ENCODE measurements at regions not wholly inside any gene's neighbourhood (a gene's known extent, or its start where the extent isn't known, plus 50 kb on each side); places are given as distances from the start of the nearest gene placed in this dataset.

DNA sequence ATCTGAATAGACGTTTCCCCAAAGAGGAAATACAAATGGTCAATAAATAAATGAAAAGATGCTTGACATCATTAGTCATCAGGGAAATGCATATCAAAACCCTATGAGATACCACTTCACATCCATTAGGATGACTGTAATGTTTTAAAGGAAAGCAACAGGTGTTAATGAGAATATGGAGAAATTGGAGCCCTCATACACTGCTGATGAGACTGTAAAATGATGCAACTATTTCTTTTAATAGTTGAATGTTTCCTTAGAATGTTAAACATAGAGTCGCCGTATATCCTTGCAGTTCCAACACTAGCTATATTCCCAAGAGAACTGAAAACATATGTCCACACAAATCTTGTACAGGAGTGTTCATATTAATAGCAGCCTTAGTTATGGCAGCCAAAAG, 133.2 kb downstream of the SLC38A4 start:
- TF ChIP-seq, protein P1, sequence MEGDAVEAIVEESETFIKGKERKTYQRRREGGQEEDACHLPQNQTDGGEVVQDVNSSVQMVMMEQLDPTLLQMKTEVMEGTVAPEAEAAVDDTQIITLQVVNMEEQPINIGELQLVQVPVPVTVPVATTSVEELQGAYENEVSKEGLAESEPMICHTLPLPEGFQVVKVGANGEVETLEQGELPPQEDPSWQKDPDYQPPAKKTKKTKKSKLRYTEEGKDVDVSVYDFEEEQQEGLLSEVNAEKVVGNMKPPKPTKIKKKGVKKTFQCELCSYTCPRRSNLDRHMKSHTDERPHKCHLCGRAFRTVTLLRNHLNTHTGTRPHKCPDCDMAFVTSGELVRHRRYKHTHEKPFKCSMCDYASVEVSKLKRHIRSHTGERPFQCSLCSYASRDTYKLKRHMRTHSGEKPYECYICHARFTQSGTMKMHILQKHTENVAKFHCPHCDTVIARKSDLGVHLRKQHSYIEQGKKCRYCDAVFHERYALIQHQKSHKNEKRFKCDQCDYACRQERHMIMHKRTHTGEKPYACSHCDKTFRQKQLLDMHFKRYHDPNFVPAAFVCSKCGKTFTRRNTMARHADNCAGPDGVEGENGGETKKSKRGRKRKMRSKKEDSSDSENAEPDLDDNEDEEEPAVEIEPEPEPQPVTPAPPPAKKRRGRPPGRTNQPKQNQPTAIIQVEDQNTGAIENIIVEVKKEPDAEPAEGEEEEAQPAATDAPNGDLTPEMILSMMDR (IDR thresholded peaks at IDR 0.05) = no peak
- no peak for TF ChIP-seq EP300 (IDR thresholded peaks at IDR 0.05)

Data from upper lobe of left lung (tissue), 4 donors.